MCF 10A (cell line): ENCODE measurements at regions not wholly inside any gene's neighbourhood (a gene's known extent, or its start where the extent isn't known, plus 50 kb on each side); places are given as distances from the start of the nearest gene placed in this dataset.
A peak's percentile ranks its signal among the peaks of the same experiment; 100 is the strongest.

Source experiments
- BruUV-seq: library from RNA; stranded (reverse); fragments of 400-500 nt; replicated peaks from 2 replicates; lab custom pipeline; 2021; lab: Mats Ljungman, UMichigan
- CTCF ChIA-PET: fragments of 300-600 bp; sonication (Branson Sonifier 250); formaldehyde crosslinking; extraction: SDS; loops from one replicate; lab custom pipeline; 2021; ENCODE audit warnings: antibody characterized with exemption, inconsistent platforms; lab: Yijun Ruan, JAX
- POLR2A ChIA-PET: fragments of 300-600, 350-650 bp; sonication (Branson Sonifier 250); formaldehyde crosslinking; extraction: SDS; loops from one replicate; lab custom pipeline; 2020; ENCODE audit warnings: antibody characterized with exemption, inconsistent platforms; lab: Yijun Ruan, JAX
- DNase-seq: peaks from one replicate; pipeline ENCODE4 v3.0.0-alpha.2; 2018; ENCODE audit not compliant: unreplicated experiment
- H3K27ac Mint-ChIP-seq: one replicate; pipeline ENCODE4 v1.8.0; 2022; ENCODE audit warnings: mild to moderate bottlenecking, low read depth, mixed read lengths; ENCODE audit not compliant: unreplicated experiment
- H3K27me3 Mint-ChIP-seq: one replicate; pipeline ENCODE4 v1.8.0; 2022; ENCODE audit warnings: mixed read lengths; ENCODE audit not compliant: insufficient read depth, unreplicated experiment
- H3K36me3 Mint-ChIP-seq: one replicate; pipeline ENCODE4 v1.8.0; 2022; ENCODE audit warnings: mild to moderate bottlenecking, moderate library complexity, mixed read lengths; ENCODE audit not compliant: insufficient read depth, unreplicated experiment
- H3K4me1 Mint-ChIP-seq: one replicate; pipeline ENCODE4 v1.8.0; 2022; ENCODE audit warnings: mixed read lengths; ENCODE audit not compliant: insufficient read depth, unreplicated experiment
- H3K4me3 Mint-ChIP-seq: one replicate; pipeline ENCODE4 v1.8.0; 2022; ENCODE audit warnings: mild to moderate bottlenecking, moderate library complexity, mixed read lengths; ENCODE audit not compliant: unreplicated experiment
- H3K9me3 Mint-ChIP-seq: one replicate; pipeline ENCODE4 v1.8.0; 2022; ENCODE audit warnings: mixed read lengths; ENCODE audit not compliant: unreplicated experiment
- intact Hi-C: fragments of 100-400 bp; cut with micrococcal nuclease; formaldehyde crosslinking; loops from 2 replicates; pipeline ENCODE4 v1.14.1; 2022
- TF ChIP-seq, protein P1 (sequence below): fragments of 200-600 bp; IDR thresholded peaks from one replicate; pipeline ENCODE4 v1.8.0; 2022; ENCODE audit warnings: antibody characterized with exemption, mild to moderate bottlenecking; ENCODE audit not compliant: unreplicated experiment

DNA sequence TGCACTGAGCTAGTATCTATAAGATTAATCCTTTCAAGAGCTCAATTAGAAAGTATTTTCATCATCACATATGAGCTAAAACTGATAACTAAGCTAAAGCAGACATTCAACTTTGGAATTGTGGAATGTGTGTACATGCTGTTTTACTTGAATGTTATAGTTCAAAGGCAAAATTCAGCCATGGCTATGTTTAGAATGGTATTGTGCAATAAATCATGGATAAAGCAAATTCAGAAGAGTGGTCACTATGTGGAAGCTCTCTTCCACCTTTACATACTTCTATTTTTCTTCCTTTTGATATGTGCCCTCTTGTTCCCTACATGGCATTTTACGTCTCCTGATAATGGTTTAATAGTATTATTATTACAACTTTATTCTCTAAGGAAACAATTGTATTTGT, 1366.3 kb upstream of the LRRTM1 start:
- intact Hi-C loops, result no loop called here
- BruUV-seq, result no TSS peak
- CTCF ChIA-PET, result interaction anchor here (0.6 kb wide), 1 partner anchor 188 kb away, joined by 6 read pairs; no protein-coding TSS in a partner anchor
- no peak overlapping the region for H3K4me3 Mint-ChIP-seq
- no peak overlapping the region for H3K27ac Mint-ChIP-seq
- no peaks in the 10 kb centered on the region for H3K27me3 Mint-ChIP-seq
- no peaks in the 10 kb centered on the region for H3K4me1 Mint-ChIP-seq
- TF ChIP-seq, protein P1, sequence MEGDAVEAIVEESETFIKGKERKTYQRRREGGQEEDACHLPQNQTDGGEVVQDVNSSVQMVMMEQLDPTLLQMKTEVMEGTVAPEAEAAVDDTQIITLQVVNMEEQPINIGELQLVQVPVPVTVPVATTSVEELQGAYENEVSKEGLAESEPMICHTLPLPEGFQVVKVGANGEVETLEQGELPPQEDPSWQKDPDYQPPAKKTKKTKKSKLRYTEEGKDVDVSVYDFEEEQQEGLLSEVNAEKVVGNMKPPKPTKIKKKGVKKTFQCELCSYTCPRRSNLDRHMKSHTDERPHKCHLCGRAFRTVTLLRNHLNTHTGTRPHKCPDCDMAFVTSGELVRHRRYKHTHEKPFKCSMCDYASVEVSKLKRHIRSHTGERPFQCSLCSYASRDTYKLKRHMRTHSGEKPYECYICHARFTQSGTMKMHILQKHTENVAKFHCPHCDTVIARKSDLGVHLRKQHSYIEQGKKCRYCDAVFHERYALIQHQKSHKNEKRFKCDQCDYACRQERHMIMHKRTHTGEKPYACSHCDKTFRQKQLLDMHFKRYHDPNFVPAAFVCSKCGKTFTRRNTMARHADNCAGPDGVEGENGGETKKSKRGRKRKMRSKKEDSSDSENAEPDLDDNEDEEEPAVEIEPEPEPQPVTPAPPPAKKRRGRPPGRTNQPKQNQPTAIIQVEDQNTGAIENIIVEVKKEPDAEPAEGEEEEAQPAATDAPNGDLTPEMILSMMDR, result no peak
- no peaks in the 10 kb centered on the region for H3K9me3 Mint-ChIP-seq
- DNase-seq, result no peak
- H3K36me3 Mint-ChIP-seq, result no peaks in the 10 kb centered on the region
- POLR2A ChIA-PET, result interaction anchor here (0.8 kb wide), 1 partner anchor 194 kb away, joined by 3 read pairs; no protein-coding TSS in a partner anchor

DNA sequence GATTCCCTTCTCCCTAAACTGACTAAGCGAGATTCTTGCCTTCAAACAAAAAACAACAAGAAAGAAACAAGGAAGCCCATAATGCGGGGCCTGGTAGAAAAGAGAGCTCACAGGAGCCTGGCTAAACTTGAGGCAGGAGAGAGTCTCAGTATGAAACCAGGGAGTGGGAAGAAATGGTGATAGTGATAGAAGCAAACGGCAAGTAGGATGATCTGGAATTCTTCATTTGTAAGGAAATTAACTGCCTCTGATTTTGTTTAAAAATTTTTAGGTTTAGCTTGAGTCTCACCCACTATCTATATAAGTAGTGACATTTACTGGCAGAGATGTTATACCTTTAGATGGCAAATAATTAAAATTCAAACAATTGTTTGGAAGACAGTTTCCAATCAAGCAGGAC, 1356.5 kb upstream of the LRRTM1 start:
- H3K36me3 Mint-ChIP-seq, result no peaks in the 10 kb centered on the region
- H3K27ac Mint-ChIP-seq, result no peak overlapping the region
- H3K9me3 Mint-ChIP-seq, result peaks cover 8% of the 10 kb centered on the region
- ChIA-PET CTCF (interaction anchor here (0.7 to 1.4 kb wide), 2 partner anchors 10 to 337 kb away, joined by 6 read pairs; no protein-coding TSS in a partner anchor), POLR2A (interaction anchor here (1.0 to 1.2 kb wide), 2 partner anchors 11 to 1546 kb away, joined by 3 to 4 read pairs; no protein-coding TSS in a partner anchor)
- no peak for DNase-seq
- H3K4me3 Mint-ChIP-seq, result no peak overlapping the region
- no peaks in the 10 kb centered on the region for H3K27me3 Mint-ChIP-seq
- H3K4me1 Mint-ChIP-seq, result peaks cover 13% of the 10 kb centered on the region
- TF ChIP-seq, protein P1, result no peak
- BruUV-seq, result no TSS peak
- intact Hi-C loops, result no loop called here

DNA sequence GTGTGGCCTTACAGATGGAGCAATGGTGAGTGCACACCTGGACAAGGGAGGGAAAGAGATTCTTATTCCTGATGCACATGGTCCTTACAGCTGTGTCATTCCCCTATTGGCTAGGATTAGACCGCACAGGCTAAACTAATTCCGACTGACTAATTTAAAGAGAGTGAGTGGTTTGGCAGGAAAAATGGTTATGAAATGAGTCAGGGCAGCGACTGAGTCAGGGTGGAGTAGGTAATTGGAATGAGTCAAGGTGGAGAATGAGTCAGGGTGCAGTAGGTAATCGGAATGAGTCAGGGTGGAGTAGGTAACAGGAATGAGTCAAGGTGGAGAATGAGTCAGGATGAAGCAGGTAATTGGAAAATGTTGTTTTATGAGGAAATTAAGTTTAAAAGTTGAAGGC, 1353.7 kb upstream of the LRRTM1 start:
- no TSS peak for BruUV-seq
- POLR2A ChIA-PET, result interaction anchor here (0.5 to 1.2 kb wide), 4 partner anchors 9 to 1376 kb away, joined by 3 to 4 read pairs (median 4); no protein-coding TSS in a partner anchor
- H3K27ac Mint-ChIP-seq, result peak overlapping the region; percentile 11
- DNase-seq, result peak; percentile 96
- intact Hi-C loops, result no loop called here
- H3K27me3 Mint-ChIP-seq, result no peaks in the 10 kb centered on the region
- peaks cover 13% of the 10 kb centered on the region for H3K4me1 Mint-ChIP-seq
- CTCF ChIA-PET, result no interaction called here
- peaks cover 8% of the 10 kb centered on the region for H3K9me3 Mint-ChIP-seq
- H3K4me3 Mint-ChIP-seq, result no peak overlapping the region
- H3K36me3 Mint-ChIP-seq, result no peaks in the 10 kb centered on the region
- TF ChIP-seq, protein P1, result no peak

DNA sequence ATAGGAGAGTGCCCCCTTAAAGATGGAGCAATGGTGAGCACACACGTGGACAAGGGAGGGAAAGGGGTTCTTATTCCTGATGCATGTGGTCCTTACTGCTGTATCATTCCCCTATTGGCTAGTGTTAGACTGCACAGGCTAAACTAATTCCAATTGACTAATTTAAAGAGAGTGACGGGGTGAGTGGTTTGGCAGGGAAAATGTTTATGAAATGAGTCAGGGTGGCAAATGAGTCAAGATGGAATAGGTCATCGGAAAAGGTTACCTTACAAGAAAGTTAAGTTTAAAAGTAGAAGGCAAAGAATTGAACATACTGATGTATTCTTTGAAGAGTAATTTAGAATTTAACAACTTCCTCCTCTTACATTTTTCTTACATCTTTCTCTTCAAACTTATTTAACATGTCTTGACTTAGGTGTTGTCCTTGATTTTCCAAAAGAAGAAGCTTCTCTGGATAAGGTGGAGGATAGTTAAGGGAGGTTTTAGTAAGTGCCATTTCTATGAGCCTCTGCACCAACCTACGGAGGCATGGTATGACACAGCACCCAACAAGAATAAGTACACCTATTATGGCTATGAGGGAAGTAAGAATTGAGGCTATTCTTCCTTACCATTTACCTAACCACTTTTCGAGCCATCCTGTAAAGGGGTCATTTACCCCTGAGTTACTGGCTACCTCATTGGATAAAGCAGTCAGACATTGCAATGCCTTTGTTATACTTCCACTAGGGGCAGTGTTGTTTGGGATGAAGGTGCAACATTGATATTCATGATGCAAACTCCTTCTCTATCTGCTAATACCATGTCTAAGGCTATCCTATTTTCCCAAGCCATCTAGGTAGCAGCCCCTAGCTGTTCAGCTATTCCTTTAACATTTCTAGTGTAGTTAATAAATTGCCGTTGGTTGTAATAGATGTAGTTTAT, 1345.8 kb upstream of the LRRTM1 start:
- DNase-seq, result peak; percentile 78
- no peak overlapping the region for H3K27ac Mint-ChIP-seq
- peaks cover 20% of the 10 kb centered on the region for H3K4me1 Mint-ChIP-seq
- H3K36me3 Mint-ChIP-seq, result no peaks in the 10 kb centered on the region
- H3K27me3 Mint-ChIP-seq, result no peaks in the 10 kb centered on the region
- no TSS peak for BruUV-seq
- CTCF ChIA-PET, result interaction anchor here (0.5 to 1.9 kb wide), 4 partner anchors 10 to 1348 kb away, joined by 3 to 6 read pairs (median 3); no protein-coding TSS in a partner anchor
- TF ChIP-seq, protein P1, result no peak
- no peaks in the 10 kb centered on the region for H3K9me3 Mint-ChIP-seq
- H3K4me3 Mint-ChIP-seq, result no peak overlapping the region
- intact Hi-C loops, result no loop called here
- POLR2A ChIA-PET, result interaction anchor here (0.5 to 1.2 kb wide), 2 partner anchors 8 to 333 kb away, joined by 3 read pairs; no protein-coding TSS in a partner anchor
